G401 (cell line): ENCODE measurements at regions not wholly inside any gene's neighbourhood (a gene's known extent, or its start where the extent isn't known, plus 50 kb on each side); places are given as distances from the start of the nearest gene placed in this dataset.
"Not testable (repeated sequence)": the region's sequence is repeated elsewhere in the genome, so short reads cannot be mapped to it uniquely, and the experiment has no call there.

ENCODE experiments used
- DNase-seq: peaks from one replicate; pipeline ENCODE4 v3.0.0-alpha.2; 2015; ENCODE audit warnings: low spot score
- in situ Hi-C: cut with HindIII; loops from 2 replicates; pipeline ENCODE4 v1.10.0; 2016; ENCODE audit warnings: low sequenced_read_pairs, mixed read lengths

DNA sequence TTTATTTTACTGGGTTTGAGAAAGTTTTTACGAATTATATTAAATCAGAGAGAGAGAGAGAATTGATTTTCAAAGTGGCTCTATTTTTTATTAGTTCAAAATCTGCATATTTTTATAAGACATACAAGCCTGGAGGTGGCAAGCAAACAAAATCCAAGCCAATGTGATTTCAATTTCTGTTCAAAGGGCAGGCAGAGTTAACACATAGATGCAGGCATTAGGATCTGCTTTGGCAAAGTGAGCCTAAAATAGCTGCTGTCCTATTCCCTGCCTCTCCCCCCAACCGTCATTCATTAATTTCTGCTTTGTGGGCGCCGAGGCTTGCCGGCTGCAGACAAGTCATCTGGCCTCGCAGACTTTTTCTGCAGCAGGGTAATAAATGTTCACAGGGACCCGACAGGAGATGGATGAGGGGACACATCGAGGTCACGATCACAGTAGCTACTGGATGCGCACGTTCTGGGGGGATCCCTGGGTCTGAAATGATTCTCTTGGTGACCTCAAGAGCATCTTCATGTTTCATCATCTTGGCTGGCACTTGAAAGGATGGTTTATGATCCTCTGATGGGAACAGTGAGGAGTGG lies 123.9 kb upstream of the SLC6A11 start:
- no peak for DNase-seq
- in situ Hi-C loops: no loop called here

DNA sequence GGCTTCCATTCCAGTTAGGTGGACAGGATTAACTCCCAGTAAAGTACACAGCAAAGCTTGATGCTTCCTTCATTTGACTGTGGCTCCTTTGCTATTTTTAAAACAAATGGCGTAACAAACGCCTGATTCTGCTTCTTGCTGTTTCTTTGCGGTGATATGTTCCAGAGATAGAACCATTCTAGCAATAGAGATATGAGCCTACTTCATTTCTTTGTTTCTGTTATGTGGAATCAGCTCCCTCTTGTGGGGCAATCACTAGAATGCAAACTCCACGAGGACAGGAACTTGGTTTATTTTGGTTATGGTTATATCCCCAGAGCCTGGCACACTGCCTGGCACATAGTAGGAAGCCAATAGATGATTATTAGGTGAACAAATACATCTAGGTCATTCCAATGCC lies 122.6 kb upstream of the SLC6A11 start:
- DNase-seq: peak; percentile 60
- in situ Hi-C loops: no loop called here

DNA sequence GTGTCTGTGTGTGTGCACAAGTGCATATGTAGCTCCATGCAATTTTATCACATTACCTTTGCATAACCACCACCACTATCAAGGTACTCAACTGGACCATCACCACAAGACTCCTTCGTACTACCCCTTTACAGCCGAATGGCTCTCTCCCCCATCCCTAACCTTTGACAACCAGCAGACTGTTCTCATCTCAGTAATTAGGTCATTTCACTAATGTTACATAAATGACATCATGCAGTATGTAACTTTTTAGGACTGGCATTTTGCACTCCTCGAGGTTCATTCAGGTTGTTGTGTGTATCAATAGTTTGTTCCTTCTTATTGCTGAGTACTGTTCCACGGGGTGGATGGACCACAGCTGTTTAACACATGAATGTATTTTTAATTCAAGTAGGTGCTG lies 121.8 kb upstream of the SLC6A11 start:
- DNase-seq: no peak
- in situ Hi-C loops: no loop called here

DNA sequence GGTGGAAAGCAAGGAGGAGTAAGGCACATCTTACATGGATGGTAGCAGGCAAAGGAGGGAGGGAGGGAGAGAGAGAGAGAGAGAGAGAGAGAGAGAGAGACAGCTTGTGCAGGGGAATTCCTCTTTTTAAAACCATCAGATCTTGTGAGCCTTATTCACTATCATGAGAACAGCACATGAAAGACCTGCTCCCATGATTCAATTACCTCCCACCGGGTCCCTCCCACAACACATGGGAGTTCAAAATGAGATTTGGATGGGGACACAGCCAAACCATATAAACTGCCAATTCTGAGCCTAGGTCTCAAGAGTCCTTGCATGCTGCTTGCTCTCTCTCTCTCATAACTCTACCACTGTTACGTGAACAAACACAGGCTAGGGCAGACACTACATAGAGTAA lies 120.8 kb upstream of the SLC6A11 start:
- in situ Hi-C loops, DNase-seq: not testable (repeated sequence)

DNA sequence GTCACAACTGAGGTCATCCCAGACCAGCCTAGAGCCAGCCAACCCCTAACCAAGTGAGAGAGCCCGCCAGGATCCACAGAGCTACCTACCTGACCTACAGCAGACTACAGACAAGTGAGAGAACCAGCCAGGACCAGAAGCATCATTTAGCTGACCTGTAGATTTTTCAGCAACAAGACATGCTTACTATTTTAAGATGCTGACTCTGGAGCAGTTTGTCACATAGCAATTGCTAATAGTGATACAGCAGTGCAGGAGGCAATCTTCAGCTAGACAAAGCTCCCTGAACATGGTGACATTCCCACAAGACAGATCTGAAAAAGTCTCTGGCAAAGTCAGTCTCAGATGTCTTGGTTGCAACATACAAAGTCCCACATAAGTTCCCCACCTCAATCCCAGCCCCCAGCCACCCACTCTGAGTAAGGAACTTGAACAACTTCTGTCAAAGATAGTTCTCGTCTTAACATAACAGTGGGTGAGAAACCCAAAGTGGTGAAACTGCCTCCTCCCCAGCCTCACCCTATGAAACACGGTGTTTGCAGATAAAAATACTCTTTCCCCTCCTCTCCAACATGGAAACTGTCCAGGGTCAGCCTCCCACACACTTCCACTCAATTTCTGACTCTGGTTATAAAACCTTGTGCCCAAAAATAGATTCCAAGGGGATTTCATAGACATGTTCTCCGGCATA lies 120.3 kb upstream of the SLC6A11 start:
- no peak for DNase-seq
- in situ Hi-C loops: no loop called here

DNA sequence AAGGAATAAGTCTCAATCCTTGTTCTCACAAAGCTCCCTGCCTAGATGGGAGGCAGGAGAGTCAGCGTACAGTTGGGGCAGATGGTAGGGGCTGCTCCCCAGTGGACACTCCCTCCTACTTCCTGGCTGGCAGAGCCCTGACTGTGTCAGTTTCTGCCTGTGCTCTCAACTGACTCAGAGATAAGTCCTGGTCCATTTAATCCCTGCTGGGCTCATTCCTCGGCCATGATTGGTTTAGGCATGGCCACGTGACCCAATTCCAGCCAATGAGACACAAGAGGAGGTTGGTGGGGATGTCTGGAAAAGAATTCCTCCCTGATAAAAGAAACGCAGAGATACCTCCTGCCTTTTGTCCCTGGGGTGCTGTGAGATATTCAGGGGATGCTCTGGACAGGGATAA lies 118.1 kb upstream of the SLC6A11 start:
- no peak for DNase-seq
- in situ Hi-C loops: no loop called here

DNA sequence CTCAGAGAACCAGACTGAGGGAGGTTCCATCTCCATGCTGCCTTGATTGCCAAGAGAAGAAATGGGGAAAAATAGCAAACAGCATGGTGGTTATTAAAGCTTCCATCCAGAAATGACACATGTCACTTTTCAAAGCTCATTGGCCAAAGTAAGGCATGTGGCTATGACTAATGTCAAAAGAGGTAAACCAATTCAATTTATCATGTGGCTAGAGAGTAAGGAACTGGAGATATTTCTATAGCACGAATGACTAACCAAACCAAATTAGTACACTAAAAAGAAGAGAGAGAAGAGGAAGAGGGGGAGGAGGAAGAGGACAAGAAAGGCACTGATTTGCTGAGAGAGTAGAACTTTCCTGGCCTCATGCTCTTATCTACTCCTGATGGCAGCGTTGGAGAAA lies 115.2 kb upstream of the SLC6A11 start:
- no peak for DNase-seq
- in situ Hi-C loops: no loop called here

DNA sequence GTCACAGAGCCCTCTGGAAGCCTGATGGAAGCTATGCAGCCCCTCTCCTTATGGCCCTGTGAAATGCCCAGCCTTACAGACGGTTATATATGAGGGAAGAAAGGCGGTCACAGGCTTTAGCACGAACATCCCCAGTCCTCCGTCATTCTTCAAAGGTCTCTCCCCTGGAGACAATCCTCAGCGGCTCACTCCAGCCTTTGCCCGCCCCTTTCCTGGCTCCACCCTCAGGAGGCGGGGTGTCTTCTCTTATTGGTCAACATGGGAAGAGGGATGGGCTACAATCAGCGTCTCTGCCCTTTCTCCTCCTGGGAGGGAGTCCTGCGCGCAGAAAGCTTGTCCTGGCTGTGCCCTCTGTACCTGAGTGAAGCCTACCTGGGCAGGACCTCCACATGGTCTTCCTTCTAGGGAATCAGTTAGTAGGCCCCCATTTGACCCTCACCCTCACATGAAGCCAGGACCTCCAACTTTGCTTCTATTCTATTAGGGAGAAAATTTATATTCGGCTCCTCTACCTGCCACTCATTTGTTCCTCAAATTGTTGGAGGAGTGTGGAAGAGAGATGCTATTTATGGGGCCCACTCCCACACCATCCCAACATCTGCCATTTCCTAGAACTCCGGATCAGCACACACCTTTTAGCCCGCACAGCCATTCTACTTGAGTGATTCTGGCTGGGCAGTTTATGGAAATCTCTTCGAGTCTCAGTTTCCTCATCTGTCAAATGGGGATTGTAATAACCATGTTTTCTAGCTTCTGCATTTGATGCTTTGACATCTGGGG lies 112.9 kb upstream of the SLC6A11 start:
- in situ Hi-C loops: no loop called here
- DNase-seq: peak; percentile 95

DNA sequence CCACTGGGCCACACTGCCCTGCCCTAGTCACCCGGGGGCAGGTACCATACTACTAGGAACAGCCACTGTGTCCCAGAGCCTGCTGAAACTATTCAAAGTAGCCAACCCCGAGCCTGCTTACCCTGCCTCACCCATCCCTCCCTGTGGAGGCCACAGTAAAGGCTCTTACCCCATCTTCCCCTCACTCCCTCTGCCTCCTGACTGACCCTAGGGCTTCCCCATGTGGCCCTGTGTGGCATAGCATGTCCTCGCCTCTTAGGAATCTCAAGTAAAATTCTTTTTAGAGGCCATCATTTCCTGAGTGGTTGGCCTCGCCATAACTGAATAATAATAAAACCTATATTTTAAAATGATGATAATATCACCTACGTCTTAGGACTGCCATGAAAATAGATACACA lies 112.2 kb upstream of the SLC6A11 start:
- in situ Hi-C loops: no loop called here
- DNase-seq: peak; percentile 29

DNA sequence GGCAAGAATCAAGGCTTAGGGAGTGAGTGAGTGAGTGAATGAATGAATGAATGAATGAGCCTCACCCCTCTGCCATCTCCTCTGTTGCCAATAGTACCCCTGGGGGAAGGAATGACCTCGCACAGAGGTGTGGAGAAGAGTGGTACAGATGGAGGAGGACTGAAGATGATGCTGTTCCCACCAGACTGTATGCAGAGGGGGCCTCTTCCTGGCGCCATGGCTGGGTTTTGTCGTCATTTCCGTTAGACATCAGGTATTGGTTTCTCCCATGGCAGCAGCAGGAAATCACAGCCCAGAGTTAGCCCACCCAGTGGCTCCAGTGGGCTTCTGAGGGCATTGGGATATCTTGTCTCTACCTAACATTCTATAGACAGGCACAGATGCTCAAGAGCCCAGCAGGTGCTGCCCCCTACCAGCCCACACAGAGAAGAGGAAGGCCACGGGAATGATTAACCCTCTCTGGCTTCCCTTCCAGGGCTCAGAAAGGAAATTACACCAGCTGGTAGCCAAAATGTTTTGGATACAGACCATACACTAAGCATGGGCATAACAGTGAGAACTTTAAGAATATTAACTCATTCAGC lies 109.8 kb upstream of the SLC6A11 start:
- DNase-seq: peak; percentile 59

DNA sequence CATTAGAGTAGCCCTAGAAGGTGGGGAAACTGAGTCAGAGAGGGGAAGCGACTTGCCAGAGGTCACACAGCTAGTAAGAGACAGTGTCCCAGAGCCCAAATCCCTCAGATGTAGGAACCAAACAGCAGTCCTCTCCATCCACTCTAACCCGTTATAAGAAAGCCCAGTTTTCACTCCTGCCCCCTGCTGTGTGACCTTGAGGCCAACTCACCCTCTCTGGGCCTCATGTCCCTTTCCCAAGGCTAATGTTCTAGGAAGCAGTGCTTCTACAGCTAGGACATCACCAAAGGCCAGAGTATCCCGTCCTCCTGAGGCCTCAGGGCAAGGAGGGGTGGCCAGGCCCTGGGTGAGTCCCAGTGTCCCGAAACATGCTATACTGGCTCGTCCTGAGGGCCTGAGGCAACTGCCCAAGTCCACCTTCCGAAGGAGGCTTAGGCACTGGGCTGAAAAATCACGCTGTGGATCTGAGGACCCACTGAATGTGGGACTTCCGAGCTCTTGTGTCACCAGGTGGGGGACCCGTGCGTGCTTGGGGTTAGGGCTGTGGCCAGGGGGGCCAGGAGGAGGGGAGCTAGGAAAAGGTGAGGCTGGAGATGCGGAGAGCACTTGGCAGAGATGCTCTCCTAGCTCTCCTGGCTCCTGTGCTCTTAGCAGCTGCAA lies 109.2 kb upstream of the SLC6A11 start:
- in situ Hi-C loops: no loop called here
- DNase-seq: peak; percentile 29

More for the DNA sequence above, 109.8 kb upstream of the SLC6A11 start:
- in situ Hi-C loops: no loop called here

DNA sequence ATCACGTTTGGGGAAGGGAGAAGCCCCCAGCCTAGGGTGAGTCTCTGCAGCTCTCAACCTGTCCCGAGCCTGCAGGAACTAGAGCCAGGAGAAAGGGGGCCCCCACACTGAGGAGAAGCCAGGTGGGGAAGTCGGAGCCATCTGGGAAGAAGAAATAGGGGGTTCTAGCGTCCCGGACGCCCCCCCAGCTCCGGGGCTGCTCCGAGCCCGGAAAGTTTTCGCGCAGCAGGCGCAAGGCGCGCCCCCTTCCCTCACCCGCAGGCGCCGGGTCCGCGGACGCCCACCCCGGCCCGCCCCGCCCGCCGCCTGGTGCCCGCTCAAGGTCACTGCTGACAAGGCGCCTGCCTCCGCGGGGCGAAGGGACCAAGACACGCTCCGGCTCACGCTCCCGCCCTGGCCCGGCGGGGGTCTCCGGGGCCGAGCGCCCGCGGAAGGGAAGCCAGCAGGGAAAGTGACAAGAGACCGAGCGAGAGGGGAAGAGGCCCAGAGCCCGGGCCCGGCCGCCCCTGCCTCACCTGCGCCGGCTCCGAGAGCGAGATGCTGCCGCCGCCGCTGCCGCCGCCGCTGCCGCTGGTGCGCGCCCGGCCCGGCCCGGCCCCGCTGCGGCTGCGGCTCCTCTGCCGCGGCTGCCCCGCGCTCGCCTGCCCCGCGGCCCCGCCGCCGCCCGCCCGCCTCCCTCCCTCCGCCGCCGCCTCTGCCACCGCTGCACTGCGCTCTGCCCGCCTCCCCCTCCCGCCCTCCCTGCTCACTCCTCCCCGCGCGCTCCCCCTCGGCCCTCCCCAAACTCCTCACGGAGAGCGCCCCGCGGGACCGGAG lies 108.4 kb upstream of the SLC6A11 start:
- in situ Hi-C loops: no loop called here
- DNase-seq: peak; percentile 38

DNA sequence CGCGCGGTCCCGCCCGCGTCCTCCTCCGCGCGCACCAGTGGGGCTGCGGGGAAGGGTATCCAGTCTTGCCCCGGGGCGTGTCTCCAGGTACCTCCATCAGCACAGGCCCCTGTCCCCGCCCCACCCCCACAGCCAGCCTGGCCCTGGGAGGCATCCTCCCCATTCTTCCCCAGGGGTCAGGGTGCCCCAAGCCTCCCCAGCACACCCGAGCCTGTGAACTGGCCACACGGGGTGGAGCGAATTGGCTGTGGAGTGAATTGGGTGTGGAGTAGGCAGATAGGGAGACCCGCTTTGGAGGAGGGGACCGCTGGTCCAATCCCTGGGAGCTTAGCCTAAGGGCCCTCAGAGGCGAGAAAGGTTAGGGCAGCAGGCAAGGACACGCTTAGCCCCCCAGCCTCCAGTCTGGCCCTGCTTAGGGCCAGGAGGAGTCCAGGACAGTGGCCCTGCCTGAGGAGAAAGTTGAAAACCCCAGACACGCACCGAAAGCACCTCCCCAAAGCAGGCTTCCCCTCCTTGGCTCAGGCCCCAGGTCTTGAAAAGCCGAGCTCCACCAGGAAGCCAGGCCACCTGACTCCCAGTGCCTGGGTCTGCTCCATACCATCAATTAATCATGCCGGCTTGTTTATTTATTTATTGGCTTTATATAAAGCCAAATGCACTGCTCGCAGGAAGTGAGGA lies 107.7 kb upstream of the SLC6A11 start:
- in situ Hi-C loops: no loop called here
- DNase-seq: peak; percentile 45

DNA sequence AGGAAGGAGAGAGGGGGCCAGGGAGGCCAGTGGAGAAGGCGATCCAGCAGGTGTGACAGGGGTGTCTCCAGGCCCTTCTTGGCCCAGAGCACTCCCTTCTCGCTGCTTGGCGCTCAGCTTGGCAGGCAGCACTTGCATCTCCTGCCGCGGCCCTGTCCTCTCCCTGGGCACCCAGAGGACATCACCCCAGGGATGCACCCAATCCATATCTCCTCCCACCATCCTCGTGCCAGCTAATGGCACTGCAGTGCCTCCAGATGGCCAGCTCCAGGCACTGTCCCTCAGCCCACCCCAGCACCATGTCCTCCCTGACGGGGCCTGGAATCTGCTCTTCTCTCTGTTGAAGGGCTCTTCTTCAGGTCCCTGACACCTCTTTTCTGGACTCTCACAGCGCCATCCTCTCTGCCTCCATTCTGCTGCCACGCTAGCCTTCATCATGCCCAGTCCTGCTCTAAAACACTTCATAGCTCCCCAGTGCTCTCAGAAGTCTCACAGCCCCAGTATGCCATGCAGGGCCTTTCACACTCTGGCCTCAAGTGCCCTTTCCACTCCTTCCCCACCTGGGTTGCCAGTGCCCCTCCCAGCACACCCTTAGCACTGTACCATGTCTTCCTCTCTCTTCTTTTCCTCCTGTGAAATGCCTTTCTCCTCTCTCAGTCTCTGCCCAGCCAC lies 106.8 kb upstream of the SLC6A11 start:
- in situ Hi-C loops: no loop called here
- DNase-seq: peak; percentile 69

DNA sequence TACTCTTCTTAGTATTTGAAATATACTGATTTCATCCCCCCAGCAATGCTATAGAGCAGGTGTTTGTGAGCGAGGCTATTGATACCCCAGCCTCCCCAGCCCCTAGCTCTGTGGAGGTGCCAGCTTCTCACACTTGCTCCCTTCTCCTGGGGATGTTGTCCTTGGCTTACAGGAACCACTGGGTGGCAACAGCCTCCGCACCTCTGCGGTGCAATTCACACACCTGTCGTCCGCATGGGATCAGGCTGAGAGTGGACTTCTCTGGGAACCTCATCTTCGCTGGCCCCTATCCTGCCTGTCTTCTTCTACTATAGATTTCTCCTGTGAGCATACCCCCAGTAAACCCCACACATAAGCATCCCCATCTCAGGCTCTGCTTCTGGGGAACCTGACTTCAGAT lies 103.9 kb upstream of the SLC6A11 start:
- in situ Hi-C loops: no loop called here

DNA sequence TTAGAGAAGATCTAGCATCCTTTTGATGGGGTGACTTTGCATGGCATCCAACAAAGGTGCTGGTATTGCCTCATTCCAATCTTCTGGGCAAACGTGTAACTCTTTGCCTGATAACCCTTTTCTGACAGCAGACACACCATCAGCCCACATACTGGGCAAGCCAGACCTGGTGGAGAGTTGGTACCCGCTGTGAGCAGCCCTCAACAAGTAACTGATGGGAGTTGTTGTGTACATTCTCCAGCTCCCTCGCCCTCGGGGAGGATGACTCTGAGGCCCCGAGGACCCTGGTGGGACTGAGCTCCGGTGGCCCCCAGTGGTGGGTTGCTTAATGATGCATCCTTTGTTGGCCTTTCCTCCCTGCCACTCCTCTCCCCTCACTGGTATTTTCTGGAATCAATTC lies 102.4 kb upstream of the SLC6A11 start:
- no peak for DNase-seq
- in situ Hi-C loops: no loop called here

More for the DNA sequence above, 103.9 kb upstream of the SLC6A11 start:
- no peak for DNase-seq

DNA sequence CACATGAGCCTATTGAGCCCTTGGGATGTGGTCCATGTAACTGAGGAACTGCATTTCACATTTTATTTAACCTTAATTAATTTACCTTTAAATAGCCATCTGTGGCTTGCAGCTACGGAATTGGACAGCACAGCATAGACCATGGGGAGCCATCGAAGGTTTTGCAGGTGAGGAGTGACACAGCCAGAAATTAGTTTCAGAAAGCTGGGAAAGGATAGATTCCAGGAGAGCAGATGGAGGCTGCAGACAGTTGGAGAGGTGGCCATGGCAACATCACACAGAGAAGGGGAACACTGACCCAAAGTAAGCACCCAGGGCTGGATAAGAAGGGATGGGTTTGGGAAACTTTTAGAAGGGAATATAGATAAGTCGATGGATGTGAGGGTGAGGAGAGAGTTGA lies 100.1 kb upstream of the SLC6A11 start:
- in situ Hi-C loops: no loop called here

DNA sequence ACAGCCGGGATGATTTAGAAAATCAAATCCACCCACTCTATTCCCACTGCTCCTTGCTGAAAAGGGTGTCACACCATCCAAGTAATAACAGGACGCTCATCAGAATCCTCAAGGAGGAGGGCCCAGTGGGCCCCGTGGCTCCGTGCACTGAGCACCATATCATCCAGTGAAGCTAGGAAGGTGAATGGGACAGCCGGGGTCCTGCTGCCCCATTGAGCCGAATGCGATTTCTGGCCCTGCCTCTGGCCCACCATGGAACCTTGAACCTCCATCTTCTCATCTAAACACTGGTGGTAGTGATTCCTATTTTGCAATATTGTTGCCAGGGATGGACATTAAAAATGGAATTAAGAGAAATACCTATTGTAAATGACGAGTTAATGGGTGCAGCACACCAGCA lies 99.1 kb upstream of the SLC6A11 start:
- in situ Hi-C loops: no loop called here
- no peak for DNase-seq

More for the DNA sequence above, 100.1 kb upstream of the SLC6A11 start:
- peak; percentile 77 for DNase-seq
